ENCODE measurements at regions not wholly inside any gene's neighbourhood (a gene's known extent, or its start where the extent isn't known, plus 50 kb on each side); places are given as distances from the start of the nearest gene placed in this dataset.

DNA sequence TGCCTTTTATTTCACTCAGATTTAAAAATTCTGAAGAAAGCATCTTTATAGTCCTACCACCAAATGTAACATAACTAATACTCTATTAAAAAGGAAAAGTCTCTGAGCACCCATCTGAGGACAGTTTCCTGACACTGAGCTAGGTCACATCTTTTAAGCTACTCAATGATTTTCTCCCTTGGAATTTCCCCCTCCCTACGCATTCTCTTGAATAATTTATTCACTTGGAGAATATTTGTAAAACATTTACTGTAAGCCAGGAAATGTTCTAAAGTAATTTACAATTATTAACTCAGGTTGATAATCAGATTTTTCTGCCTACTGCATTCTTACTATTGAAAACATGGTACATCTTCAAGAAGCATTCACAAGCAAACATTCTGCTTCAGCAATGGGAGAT, 297.2 kb upstream of the VSTM2A start:
- Histone ChIP-seq H2AFZ (ENCODE audit: low read length) (no peak overlapping the region), H2BK15ac (ENCODE audit: low read length) (no peak overlapping the region), H2BK120ac (replicated peaks; ENCODE audit: low read depth, low read length) (no peak overlapping the region), H3K23ac (ENCODE audit: insufficient read length) (no peak overlapping the region), H3K9ac (replicated peaks in 1 of 4; ENCODE audit: extremely low read depth in 1 of 4, low read depth in 3 of 4, low read length in 3 of 4) (no peak overlapping the region), H4K8ac (ENCODE audit: extremely low read depth, insufficient read depth, low read length) (no peak overlapping the region), H2BK12ac (ENCODE audit: low read depth, low read length) (no peak overlapping the region), H3K4me3 (ENCODE audit: extremely low read depth in 1 of 4, insufficient read depth in 2 of 4, low read depth in 3 of 4, low read length in 4 of 4) (no peak overlapping the region), H3K79me2 (ENCODE audit: control insufficient read depth in 1 of 2, insufficient read depth in 2 of 2, low read length in 2 of 2) (no peaks in the 10 kb centered on the region), H2AK5ac (ENCODE audit: low read depth, low read length) (no peak overlapping the region), H3K18ac (ENCODE audit: extremely low read depth, low read length) (no peak overlapping the region), H3K4ac (replicated peaks; ENCODE audit: insufficient read length, low read depth, low read length) (no peak overlapping the region), H4K91ac (replicated peaks; ENCODE audit: insufficient read length, low read length) (no peak overlapping the region), H3K27me3 (replicated peaks in 1 of 4; ENCODE audit: control insufficient read depth in 3 of 4, extremely low read depth in 1 of 4, insufficient read depth in 3 of 4, low read length in 3 of 4) (no peaks in the 10 kb centered on the region; a peak in 1 of 7 replicates), H4K5ac (ENCODE audit: insufficient read length, low read depth, low read length) (no peak overlapping the region), H3K4me2 (ENCODE audit: insufficient read depth in 1 of 2, low read depth in 2 of 2, low read length in 2 of 2) (no peak overlapping the region), H4K20me1 (replicated peaks in 1 of 2; ENCODE audit: control insufficient read depth in 1 of 2, insufficient read depth in 2 of 2, low read length in 2 of 2) (no peaks in the 10 kb centered on the region), H2BK20ac (ENCODE audit: low read length) (no peak overlapping the region), H3K4me1 (replicated peaks in 1 of 4; ENCODE audit: control insufficient read depth in 3 of 4, insufficient read depth in 4 of 4, low read length in 3 of 4) (no peaks in the 10 kb centered on the region), H3K36me3 (ENCODE audit: control insufficient read depth in 2 of 4, insufficient read depth in 4 of 4, low read length in 3 of 4) (no peaks in the 10 kb centered on the region), H3K56ac (replicated peaks; ENCODE audit: insufficient read length, low read depth, low read length) (no peak overlapping the region), H3K79me1 (ENCODE audit: low read depth, low read length) (no peaks in the 10 kb centered on the region), H2BK5ac (ENCODE audit: low read depth, low read length) (no peak overlapping the region), H3K27ac (ENCODE audit: low read depth, low read length) (no peak overlapping the region), H3K23me2 (ENCODE audit: low read depth, low read length) (no peaks in the 10 kb centered on the region), H3K14ac (ENCODE audit: insufficient read length) (no peak overlapping the region), H3K9me3 (ENCODE audit: insufficient read depth in 2 of 2, low read depth in 1 of 2, low read length in 1 of 2) (no peaks in the 10 kb centered on the region)
- 91% methylated on average over 1 of the region's 1 CpG; no CpG with 5 or more reads in 1 of the 2 experiments for WGBS, 2 experiments (ENCODE audit: extremely low coverage in 1 of 2, insufficient coverage in 1 of 2, insufficient read length in 1 of 2, insufficient replicate concordance in 2 of 2, low coverage in 1 of 2, low lambda C conversion rate in 2 of 2, missing lambda C conversion rate in 1 of 2)
- ChIA-PET CTCF (ENCODE audit: partially characterized antibody) (no interaction called here), POLR2A (ENCODE audit: partially characterized antibody) (no interaction called here)
- DNase-seq (ENCODE audit: low read depth in 1 of 2, low spot score in 2 of 2) (no peak), FAIRE-seq (no peak)
- TF ChIP-seq KDM4A (IDR thresholded peaks at IDR 0.05; ENCODE audit: low read depth, low read length, severe bottlenecking) (no peak), SP1 (IDR thresholded peaks at IDR 0.05; ENCODE audit: low read depth, low read length) (no peak), RAD21 (IDR thresholded peaks at IDR 0.05 in 1 of 2, conservative IDR thresholded peaks at IDR 0.05 in 1 of 2; ENCODE audit: low read depth in 2 of 2, low read length in 2 of 2) (no peak)
- TF ChIP-seq, protein P1, sequence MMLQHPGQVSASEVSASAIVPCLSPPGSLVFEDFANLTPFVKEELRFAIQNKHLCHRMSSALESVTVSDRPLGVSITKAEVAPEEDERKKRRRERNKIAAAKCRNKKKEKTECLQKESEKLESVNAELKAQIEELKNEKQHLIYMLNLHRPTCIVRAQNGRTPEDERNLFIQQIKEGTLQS (IDR thresholded peaks at IDR 0.05; ENCODE audit: insufficient read depth, low read depth, low read length): no peak

All from H1 (cell line).